NCI-H1436 treated with DMSO at 0.1 percent for 48 hours (cell line): ENCODE measurements at regions not wholly inside any gene's neighbourhood (a gene's known extent, or its start where the extent isn't known, plus 50 kb on each side); places are given as distances from the start of the nearest gene placed in this dataset.

ENCODE experiments used
- DNase-seq: peaks from one replicate; lab custom pipeline; 2025; lab: John Stamatoyannopoulos, UW

GRCh38 chr1:232308616-232309015 is 321.3 kb downstream of the SIPA1L2 start:
- DNase-seq, result no peak

GRCh38 chr1:232307296-232308017 is 322.5 kb downstream of the SIPA1L2 start:
- DNase-seq, result no peak

GRCh38 chr1:232306269-232306961 is 323.5 kb downstream of the SIPA1L2 start:
- no peak for DNase-seq

GRCh38 chr1:232305050-232305449 is 324.9 kb downstream of the SIPA1L2 start:
- peak; percentile 40 for DNase-seq

- DNase-seq, result no peak
Measured at GRCh38 chr1:232303222-232303620, 326.7 kb downstream of the SIPA1L2 start.

GRCh38 chr1:232302376-232303221 is 327.3 kb downstream of the SIPA1L2 start:
- DNase-seq, result no peak

GRCh38 chr1:232301246-232301645 is 328.7 kb downstream of the SIPA1L2 start:
- DNase-seq, result no peak

- no peak for DNase-seq
Measured at GRCh38 chr1:232300466-232300865, 329.5 kb downstream of the SIPA1L2 start.

GRCh38 chr1:232296461-232296860 is 333.5 kb downstream of the SIPA1L2 start:
- DNase-seq, result no peak

- no peak for DNase-seq
Measured at GRCh38 chr1:232293361-232293760, 336.6 kb downstream of the SIPA1L2 start.

GRCh38 chr1:232292818-232293217 is 337.1 kb downstream of the SIPA1L2 start:
- no peak for DNase-seq

GRCh38 chr1:232292239-232292638 is 337.7 kb downstream of the SIPA1L2 start:
- DNase-seq, result no peak

GRCh38 chr1:232291681-232292080 is 338.3 kb downstream of the SIPA1L2 start:
- no peak for DNase-seq

GRCh38 chr1:232291261-232291660 is 338.7 kb downstream of the SIPA1L2 start:
- no peak for DNase-seq

- no peak for DNase-seq
Measured at GRCh38 chr1:232290570-232290969, 339.4 kb downstream of the SIPA1L2 start.

GRCh38 chr1:232287676-232288569 is 342.0 kb downstream of the SIPA1L2 start:
- DNase-seq, result no peak

- no peak for DNase-seq
Measured at GRCh38 chr1:232285138-232285537, 344.8 kb downstream of the SIPA1L2 start.

GRCh38 chr1:232283864-232284263 is 346.1 kb downstream of the SIPA1L2 start:
- DNase-seq, result no peak

- no peak for DNase-seq
Measured at GRCh38 chr1:232282498-232282897, 347.4 kb downstream of the SIPA1L2 start.

GRCh38 chr1:232280910-232281309 is 349.0 kb downstream of the SIPA1L2 start:
- no peak for DNase-seq

GRCh38 chr1:232279909-232280400 is 350.0 kb downstream of the SIPA1L2 start:
- no peak for DNase-seq
